HEK293 (cell line): ENCODE measurements at regions not wholly inside any gene's neighbourhood (a gene's known extent, or its start where the extent isn't known, plus 50 kb on each side); places are given as distances from the start of the nearest gene placed in this dataset.

Experiments
- CTCF ChIP-seq: fragments of 450-650 bp; formaldehyde crosslinking; IDR thresholded peaks from 2 replicates; pipeline ENCODE4 v1.5.1; 2016; ENCODE audit warnings: missing biosample characterization, missing genetic modification characterization
- ZBTB26 ChIP-seq: fragments of 450-650 bp; formaldehyde crosslinking; optimal IDR thresholded peaks from 2 replicates; pipeline ENCODE3; 2016; ENCODE audit warnings: missing biosample characterization, mild to moderate bottlenecking, missing genetic modification characterization
- ZNF423 ChIP-seq: fragments of 450-650 bp; formaldehyde crosslinking; IDR thresholded peaks from 2 replicates; pipeline ENCODE4 v1.5.1; 2016; ENCODE audit warnings: missing biosample characterization, missing genetic modification characterization

- no peak for TF ChIP-seq CTCF
- no peak for TF ChIP-seq ZBTB26 (tag by site-specific recombination)
- no peak for TF ChIP-seq ZNF423 (tag by site-specific recombination)
These were observed 236.1 kb upstream of the CADM1 start for GRCh38 chr11:115740324-115740723.
